Hepatocyte (in vitro differentiated cells): ENCODE measurements at regions not wholly inside any gene's neighbourhood (a gene's known extent, or its start where the extent isn't known, plus 50 kb on each side); places are given as distances from the start of the nearest gene placed in this dataset.

Experiments
- DNase-seq: peaks from one replicate; pipeline ENCODE4 v3.0.0-alpha.2; 2016; ENCODE audit warnings: low spot score
- H2AFZ ChIP-seq: fragments of 200-600 bp; sonication (generic); 2 replicates; pipeline ENCODE4 v1.6.0; 2016; ENCODE audit warnings: antibody characterized with exemption, mild to moderate bottlenecking
- H3K27ac ChIP-seq: fragments of 200-600 bp; sonication (generic); 2 replicates; pipeline ENCODE4 v1.5.1; 2016; ENCODE audit warnings: mild to moderate bottlenecking
- H3K27me3 ChIP-seq: fragments of 200-600 bp; sonication (generic); 2 replicates; pipeline ENCODE4 v1.6.1; 2016
- H3K36me3 ChIP-seq: fragments of 200-600 bp; sonication (generic); replicated peaks from 2 replicates; pipeline ENCODE4 v1.5.1; 2016; ENCODE audit warnings: low read depth; ENCODE audit not compliant: insufficient read depth
- H3K4me1 ChIP-seq: fragments of 200-600 bp; sonication (generic); 2 replicates; pipeline ENCODE4 v1.5.1; 2016; ENCODE audit warnings: mild to moderate bottlenecking, moderate library complexity; ENCODE audit not compliant: insufficient read depth
- H3K4me2 ChIP-seq: fragments of 200-600 bp; sonication (generic); 2 replicates; pipeline ENCODE4 v1.6.0; 2016
- H3K4me3 ChIP-seq: fragments of 200-600 bp; sonication (generic); 2 replicates; pipeline ENCODE4 v1.5.1; 2016; ENCODE audit warnings: mild to moderate bottlenecking
- H3K79me2 ChIP-seq: fragments of 200-600 bp; sonication (generic); 2 replicates; pipeline ENCODE4 v1.6.0; 2017; ENCODE audit warnings: mild to moderate bottlenecking
- H3K9me2 ChIP-seq: fragments of 200-600 bp; sonication (generic); replicated peaks from 2 replicates; pipeline ENCODE4 v1.6.0; 2017; ENCODE audit warnings: mild to moderate bottlenecking; ENCODE audit not compliant: insufficient read depth
- H3K9me3 ChIP-seq: fragments of 200-600 bp; sonication (generic); 2 replicates; pipeline ENCODE4 v1.5.1; 2016; ENCODE audit warnings: low read depth, mild to moderate bottlenecking
- H4K20me1 ChIP-seq: fragments of 200-600 bp; sonication (generic); 2 replicates; pipeline ENCODE4 v1.6.0; 2016; ENCODE audit warnings: mild to moderate bottlenecking; ENCODE audit not compliant: insufficient read depth, poor library complexity, severe bottlenecking
- CTCF ChIP-seq: fragments of 200-600 bp; sonication (generic); IDR thresholded peaks from 2 replicates; pipeline ENCODE4 v1.5.1; 2016; ENCODE audit warnings: antibody characterized with exemption, mild to moderate bottlenecking; ENCODE audit not compliant: poor library complexity
- EZH2 ChIP-seq: fragments of 200-600 bp; sonication (generic); IDR thresholded peaks from 2 replicates; pipeline ENCODE4 v1.6.1; 2016; ENCODE audit warnings: antibody characterized with exemption, mild to moderate bottlenecking, borderline replicate concordance
- EZH2phosphoT487 ChIP-seq: fragments of 200-600 bp; sonication (generic); IDR thresholded peaks from one replicate; pipeline ENCODE4 v1.6.1; 2018; ENCODE audit warnings: antibody characterized with exemption, mild to moderate bottlenecking, low read depth, moderate library complexity; ENCODE audit not compliant: unreplicated experiment, severe bottlenecking
- WGBS: methylation state at CpG from one replicate; pipeline ENCODE4 v1.1.6; 2016; ENCODE audit warnings: low lambda C conversion rate; ENCODE audit errors: missing lambda C conversion rate; 5-methylcytosine and 5-hydroxymethylcytosine counted together

GRCh38 chrY:12593532-12594216 is 107.4 kb upstream of the USP9Y start:
- Histone ChIP-seq H3K9me2 (no peaks in the 10 kb centered on the region), H3K4me1 (no peaks in the 10 kb centered on the region), H3K4me2 (no peak overlapping the region), H3K36me3 (no peaks in the 10 kb centered on the region), H3K9me3 (no peaks in the 10 kb centered on the region), H3K79me2 (no peaks in the 10 kb centered on the region), H3K4me3 (no peak overlapping the region), H4K20me1 (no peaks in the 10 kb centered on the region), H2AFZ (no peak overlapping the region), H3K27me3 (no peaks in the 10 kb centered on the region), H3K27ac (no peak overlapping the region)
- TF ChIP-seq EZH2, result no peak
- TF ChIP-seq EZH2phosphoT487, result no peak
- TF ChIP-seq CTCF, result no peak
- no CpG with 5 or more reads among the region's 5 CpGs for WGBS
- DNase-seq, result no peak

- WGBS, result no CpG with 5 or more reads among the region's 5 CpGs
- TF ChIP-seq EZH2phosphoT487 (no peak), CTCF (no peak), EZH2 (no peak)
- H3K27me3 ChIP-seq, result no peaks in the 10 kb centered on the region
These were observed 102.2 kb upstream of the USP9Y start for GRCh38 chrY:12598783-12599182.

GRCh38 chrY:12605426-12605825 is 95.6 kb upstream of the USP9Y start:
- no peaks in the 10 kb centered on the region for H3K79me2 ChIP-seq
- no peaks in the 10 kb centered on the region for H3K9me3 ChIP-seq
- no CpG with 5 or more reads among the region's 2 CpGs for WGBS
- no peaks in the 10 kb centered on the region for H3K9me2 ChIP-seq
- TF ChIP-seq EZH2phosphoT487 (no peak), EZH2 (no peak), CTCF (no peak)
- H3K27me3 ChIP-seq, result no peaks in the 10 kb centered on the region
- no peak for DNase-seq
- H3K4me3 ChIP-seq, result no peak overlapping the region
- no peaks in the 10 kb centered on the region for H3K4me1 ChIP-seq
- H3K27ac ChIP-seq, result no peak overlapping the region
- H3K4me2 ChIP-seq, result no peak overlapping the region
- no peaks in the 10 kb centered on the region for H4K20me1 ChIP-seq
- H3K36me3 ChIP-seq, result no peaks in the 10 kb centered on the region
- H2AFZ ChIP-seq, result no peak overlapping the region

More at GRCh38 chrY:12598783-12599182, 102.2 kb upstream of the USP9Y start:
- Histone ChIP-seq H4K20me1 (no peaks in the 10 kb centered on the region), H3K4me1 (no peaks in the 10 kb centered on the region), H3K4me2 (no peak overlapping the region), H3K79me2 (no peaks in the 10 kb centered on the region), H3K9me3 (no peaks in the 10 kb centered on the region), H3K4me3 (no peak overlapping the region), H2AFZ (no peak overlapping the region), H3K27ac (no peak overlapping the region), H3K9me2 (no peaks in the 10 kb centered on the region), H3K36me3 (no peaks in the 10 kb centered on the region)
- no peak for DNase-seq
